Urothelium cell line (cell line): ENCODE measurements at regions not wholly inside any gene's neighbourhood (a gene's known extent, or its start where the extent isn't known, plus 50 kb on each side); places are given as distances from the start of the nearest gene placed in this dataset.
A peak's percentile ranks its signal among the peaks of the same experiment; 100 is the strongest.

Source experiments
- DNase-seq: peaks from one replicate; pipeline ENCODE4 v3.0.0; 2011; ENCODE audit warnings: low spot score, mixed read lengths
- FAIRE-seq: peaks from 2 replicates; lab custom pipeline; 2011; peaks lifted over from hg19 to GRCh38; lab: Jason Lieb, UNC

DNA sequence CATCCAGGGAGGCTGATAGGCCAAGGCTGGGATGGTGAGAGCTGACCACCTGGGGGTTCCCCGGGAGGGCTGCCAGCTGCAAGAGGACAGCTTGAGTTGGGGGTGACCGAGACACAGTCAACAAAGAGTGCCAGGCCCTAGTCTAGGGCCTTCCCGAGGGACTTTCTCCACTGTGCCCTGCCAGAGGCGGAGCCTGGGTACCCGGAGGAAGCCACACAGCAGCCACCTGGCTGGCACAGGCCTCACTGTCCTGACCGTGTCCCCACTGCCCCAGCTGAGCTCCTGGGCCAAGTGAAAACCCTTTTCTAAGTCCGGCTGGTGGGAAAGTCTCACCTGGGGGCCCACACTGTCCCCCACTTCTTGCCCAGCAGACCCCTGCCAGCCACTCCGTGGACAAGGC lies 71.9 kb upstream of the GSE1 start:
- FAIRE-seq (no peak), DNase-seq (no peak)

GRCh38 chr16:85541619-85541979 lies 71.5 kb upstream of the GSE1 start:
- DNase-seq (no peak), FAIRE-seq (no peak)

DNA sequence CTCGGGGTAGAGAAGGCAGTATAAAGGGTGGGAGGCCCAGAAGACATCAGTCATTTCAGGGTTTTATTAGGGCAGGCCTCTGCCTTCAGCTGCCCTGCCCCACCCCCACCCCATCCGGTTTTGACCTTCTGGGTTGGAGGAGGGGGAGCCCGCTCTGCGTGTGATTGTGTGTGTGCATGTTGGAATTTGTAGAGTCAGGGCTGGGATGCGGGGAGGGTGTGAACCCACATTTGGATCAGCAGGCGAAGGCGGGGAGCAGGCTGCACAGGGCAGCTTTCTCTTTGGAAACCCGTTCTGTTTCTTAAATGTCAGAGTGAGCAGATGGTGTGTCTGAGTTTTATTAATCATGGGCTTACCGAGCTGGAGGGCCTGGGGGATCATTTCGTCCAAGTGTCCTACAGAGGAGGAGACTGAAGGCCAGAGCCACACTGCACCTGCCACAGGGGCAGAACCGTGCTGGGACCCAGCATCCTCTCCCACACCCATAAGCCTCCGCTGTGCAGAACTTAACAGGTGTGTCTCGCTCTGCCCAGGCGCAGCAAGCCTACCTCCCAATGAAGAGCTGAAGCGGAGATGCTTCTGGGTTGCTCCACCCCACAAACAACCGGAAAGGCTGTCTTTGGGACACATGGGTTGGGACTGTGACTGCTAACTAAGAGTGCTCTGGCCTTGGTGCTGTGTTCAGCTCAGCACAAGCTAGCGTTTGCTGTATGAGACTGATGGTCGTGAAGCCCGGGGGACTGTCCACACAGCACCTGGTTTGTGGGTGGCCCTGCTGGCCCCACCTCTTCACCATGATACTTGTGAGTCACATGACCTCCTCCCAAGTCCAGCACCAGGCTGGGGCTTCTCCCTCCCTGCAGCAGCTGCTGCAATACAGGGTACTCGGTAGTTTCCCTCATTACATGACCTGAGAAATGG lies 70.9 kb upstream of the GSE1 start:
- FAIRE-seq (no peak), DNase-seq (no peak)

DNA sequence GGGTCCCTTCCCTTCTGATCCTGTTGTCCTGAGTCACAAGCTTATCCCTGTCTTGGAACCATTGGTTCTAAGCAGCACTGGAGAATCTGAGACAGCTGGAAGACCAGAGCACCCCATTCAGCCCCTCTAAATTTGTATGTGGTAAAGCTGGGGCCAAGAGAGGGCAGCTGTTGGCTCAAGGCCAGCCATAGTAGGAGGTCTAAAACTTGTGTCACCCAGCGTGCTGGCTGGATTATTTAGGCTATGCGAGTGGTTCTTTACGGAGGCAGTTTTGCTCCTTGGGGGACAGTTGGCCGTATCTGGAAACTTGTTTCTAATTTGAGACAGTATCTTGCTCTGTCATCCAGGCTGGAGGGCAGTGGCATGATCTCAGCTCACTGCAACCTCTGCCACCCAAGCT lies 69.6 kb upstream of the GSE1 start:
- no peak for FAIRE-seq

GRCh38 chr16:85544016-85544415 lies 69.1 kb upstream of the GSE1 start:
- FAIRE-seq = no peak
- DNase-seq = no peak

More for the DNA sequence above, 69.6 kb upstream of the GSE1 start:
- no peak for DNase-seq

GRCh38 chr16:85544668-85545067 lies 68.5 kb upstream of the GSE1 start:
- no peak for DNase-seq

DNA sequence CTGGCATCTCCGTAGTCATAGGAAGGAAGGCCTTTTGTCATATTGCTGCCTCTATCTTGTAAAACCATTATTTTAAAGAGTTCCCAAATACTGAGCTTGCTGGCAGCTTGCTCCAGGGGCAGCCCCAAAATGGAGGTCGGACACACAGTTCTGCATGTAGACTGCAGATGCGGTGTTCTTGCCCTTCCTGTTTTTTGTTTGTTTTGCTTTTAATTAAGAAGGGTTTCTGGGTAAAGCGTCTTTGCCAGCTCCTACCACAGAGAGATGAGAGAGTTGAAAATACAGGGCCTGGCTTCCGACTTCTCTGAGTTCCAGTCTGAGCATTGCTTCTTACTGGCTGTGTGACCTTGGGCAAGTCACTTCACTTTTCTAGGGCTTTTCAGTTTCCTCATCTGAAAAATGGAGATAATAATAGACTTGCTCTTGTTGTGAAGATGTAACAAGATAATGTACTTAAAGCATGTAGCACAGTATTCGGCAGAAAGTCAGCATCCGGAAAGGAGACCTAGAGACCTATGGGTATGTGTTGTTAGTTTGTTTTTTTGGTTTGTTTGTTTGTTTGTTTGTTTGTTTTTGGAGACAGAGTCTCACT lies 67.8 kb upstream of the GSE1 start:
- FAIRE-seq = no peak

More at GRCh38 chr16:85544668-85545067, 68.5 kb upstream of the GSE1 start:
- FAIRE-seq = no peak

DNA sequence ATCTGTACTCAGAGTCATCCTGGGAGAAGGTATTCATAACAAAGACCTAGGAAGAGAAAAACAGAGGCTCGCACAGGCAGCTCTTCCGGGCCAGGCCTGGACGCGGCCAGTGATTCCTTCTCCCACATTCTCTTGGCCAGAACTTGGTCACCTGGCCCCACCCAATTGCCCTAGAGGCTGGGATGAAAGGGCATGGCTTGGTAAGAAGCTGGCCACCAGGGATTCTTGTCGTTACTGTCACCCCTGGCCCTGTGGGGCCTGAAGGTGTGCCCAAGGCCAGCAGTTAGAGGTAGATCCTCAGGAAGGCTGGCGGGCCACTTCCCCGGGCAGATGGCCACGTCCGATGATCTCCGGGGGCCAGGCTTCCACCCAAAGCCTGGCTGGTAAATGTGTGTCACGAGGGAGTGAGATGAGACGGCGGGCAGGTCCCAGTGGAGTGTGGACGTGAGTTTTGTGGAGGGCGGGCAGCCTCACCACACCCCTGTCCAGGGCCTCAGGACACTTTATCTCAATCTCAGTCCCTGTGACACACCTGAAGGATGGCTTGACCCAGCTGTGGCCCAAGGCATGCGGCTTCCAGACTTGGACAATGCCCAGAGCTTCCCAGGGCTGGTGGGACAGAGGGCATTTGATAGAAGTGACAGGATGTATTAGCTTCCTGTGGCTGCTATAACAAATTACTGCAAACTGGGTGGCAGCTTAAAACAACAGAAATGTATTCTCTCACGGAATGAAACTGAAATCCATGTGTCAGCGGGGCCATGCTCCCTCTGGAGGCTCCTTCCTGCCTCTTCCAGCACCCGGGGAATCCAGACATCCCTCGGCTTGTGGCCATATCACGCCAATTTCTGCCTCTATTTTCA lies 66.3 kb upstream of the GSE1 start:
- FAIRE-seq = no peak
- no peak for DNase-seq

More for the DNA sequence above, 67.8 kb upstream of the GSE1 start:
- no peak for DNase-seq

DNA sequence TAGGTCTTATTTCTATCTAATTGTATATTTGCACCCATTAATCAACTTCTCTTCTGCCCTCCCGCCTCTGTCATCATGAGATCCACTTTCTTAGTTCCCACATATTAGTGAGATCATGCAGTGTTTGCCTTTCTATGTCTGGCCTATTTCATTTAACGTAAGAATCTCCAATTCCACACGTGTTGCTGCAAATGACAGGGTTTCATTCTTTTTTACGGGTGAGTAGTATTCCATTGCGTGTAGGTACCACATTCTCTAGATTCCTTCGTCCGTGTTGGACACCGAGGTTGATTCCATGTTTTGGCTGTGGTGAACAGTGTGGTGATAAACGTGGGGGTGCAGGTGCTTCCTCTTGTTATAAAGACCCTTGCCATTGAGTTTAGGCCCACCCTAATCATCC lies 64.7 kb upstream of the GSE1 start:
- FAIRE-seq = no peak

DNA sequence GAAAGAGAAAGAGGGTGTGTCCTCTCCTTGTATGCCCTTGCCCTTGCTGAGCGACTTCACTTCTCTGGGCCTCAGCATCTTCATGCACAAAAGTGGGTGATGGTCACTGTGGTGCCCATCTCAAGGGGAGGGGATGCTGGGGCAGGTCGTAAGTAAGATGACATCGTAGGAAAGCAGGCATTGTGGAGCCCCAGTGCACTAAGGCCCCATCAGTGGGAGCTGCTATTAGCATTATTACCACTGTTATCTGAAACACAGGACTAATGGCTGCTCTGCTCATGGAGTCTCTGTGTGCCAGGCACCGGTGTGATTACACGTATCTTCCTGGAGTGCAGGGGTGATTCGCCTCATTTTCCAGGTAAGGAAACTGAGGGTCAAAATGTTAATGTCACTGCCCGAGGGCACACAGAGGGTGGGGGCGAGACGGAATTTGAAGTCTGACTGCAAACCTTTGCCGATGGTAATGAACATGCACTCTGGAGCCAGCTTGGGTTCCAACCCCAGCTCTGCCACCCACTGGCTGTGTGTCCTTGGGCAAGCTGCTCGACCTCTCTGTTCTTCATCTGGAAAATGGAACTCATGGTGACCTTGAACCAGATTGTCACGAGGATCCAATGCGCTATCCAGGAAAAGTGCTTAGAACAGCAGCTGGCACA lies 63.2 kb upstream of the GSE1 start:
- FAIRE-seq = no peak

More for the DNA sequence above, 64.7 kb upstream of the GSE1 start:
- no peak for DNase-seq

GRCh38 chr16:85550422-85550864 lies 62.7 kb upstream of the GSE1 start:
- FAIRE-seq = no peak
- no peak for DNase-seq

More for the DNA sequence above, 63.2 kb upstream of the GSE1 start:
- DNase-seq = no peak

GRCh38 chr16:85550953-85551924 lies 61.9 kb upstream of the GSE1 start:
- DNase-seq = no peak

GRCh38 chr16:85552980-85553435 lies 60.1 kb upstream of the GSE1 start:
- DNase-seq = no peak
- FAIRE-seq = no peak

More at GRCh38 chr16:85550953-85551924, 61.9 kb upstream of the GSE1 start:
- FAIRE-seq = no peak

GRCh38 chr16:85553436-85554113 lies 59.5 kb upstream of the GSE1 start:
- FAIRE-seq = no peak
- DNase-seq = peak; percentile 70

- DNase-seq = peak; percentile 86
- FAIRE-seq = peak; percentile 17
These were observed 58.8 kb upstream of the GSE1 start for GRCh38 chr16:85554114-85554888.

GRCh38 chr16:85554889-85555718 lies 58.0 kb upstream of the GSE1 start:
- FAIRE-seq (no peak), DNase-seq (peak; percentile 76)
